GM19372 (cell line): ENCODE measurements at regions not wholly inside any gene's neighbourhood (a gene's known extent, or its start where the extent isn't known, plus 50 kb on each side); places are given as distances from the start of the nearest gene placed in this dataset.
A peak's percentile ranks its signal among the peaks of the same experiment; 100 is the strongest.
"Not testable (repeated sequence)": the region's sequence is repeated elsewhere in the genome, so short reads cannot be mapped to it uniquely, and the experiment has no call there.

Experiments used
- ATAC-seq: cut with Tn5 transposase; IDR thresholded peaks from one replicate; pipeline ENCODE4 v1.9.1; 2021; ENCODE audit warnings: mild to moderate bottlenecking, low read depth, moderate library complexity; ENCODE audit not compliant: unreplicated experiment

DNA sequence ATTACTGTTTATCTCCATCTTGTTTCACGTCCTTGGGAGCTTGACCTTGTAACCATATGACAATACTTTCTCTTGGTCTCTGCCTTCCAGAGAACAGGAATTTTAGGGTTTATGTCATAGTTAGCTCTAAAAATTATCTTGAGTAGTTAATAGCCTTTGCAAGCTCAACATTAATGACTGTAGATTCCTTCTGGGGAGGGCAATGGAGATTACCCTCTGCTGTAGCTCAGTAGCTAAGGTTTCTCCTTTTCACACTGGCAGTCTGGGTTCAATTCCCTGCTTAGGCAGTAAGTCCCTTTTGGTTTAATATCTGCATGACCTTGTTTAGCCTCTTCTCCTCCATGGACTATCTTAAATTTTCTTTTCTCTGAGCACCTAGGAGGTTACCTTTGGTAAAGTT lies 181.7 kb upstream of the GPR101 start:
- no peak for ATAC-seq

DNA sequence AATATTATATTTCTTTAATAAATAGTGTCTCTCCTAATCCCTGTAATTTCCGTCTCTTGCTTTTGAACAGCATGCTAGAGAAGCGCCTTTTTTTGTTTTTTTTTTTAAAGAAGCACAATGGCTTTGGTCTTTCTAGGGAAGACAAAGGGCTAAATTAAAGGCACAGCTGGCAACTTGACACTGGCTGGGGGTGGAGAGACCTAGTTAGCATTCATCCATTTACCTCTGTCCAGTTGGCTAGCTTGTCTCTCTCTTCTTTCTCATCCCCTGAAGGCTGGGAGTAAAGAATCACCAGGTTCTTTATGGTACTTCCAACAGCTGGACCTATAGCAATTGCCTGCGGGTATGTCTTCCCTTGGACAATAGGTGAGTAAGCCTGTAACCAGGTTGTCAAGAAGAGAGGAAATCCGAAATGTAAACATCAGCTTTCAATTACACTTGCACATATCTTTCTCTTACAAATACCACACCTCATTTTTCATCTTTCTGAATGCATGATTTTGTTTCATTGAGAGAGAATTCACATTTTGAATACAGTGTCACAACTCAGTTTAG lies 178.4 kb upstream of the GPR101 start:
- no peak for ATAC-seq

DNA sequence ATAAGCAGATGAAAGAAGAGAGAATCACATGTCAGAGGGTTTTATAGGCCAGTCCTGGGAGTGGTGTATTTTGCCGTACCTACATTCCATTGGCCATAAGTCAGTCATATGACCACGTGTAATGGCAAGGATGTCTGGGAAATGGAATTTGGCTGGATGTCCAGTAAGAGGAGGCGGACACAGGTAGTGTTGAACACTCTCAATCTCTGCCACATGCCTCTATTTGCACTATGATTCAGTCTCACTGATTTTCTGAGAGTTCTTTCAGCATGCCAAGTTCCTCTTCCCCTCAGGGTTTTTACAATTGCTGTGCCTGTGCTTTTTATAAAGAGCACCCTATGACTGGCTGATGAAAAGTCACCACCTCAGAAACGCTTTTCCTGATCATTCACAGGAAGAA lies 164.2 kb upstream of the GPR101 start:
- ATAC-seq = no peak

DNA sequence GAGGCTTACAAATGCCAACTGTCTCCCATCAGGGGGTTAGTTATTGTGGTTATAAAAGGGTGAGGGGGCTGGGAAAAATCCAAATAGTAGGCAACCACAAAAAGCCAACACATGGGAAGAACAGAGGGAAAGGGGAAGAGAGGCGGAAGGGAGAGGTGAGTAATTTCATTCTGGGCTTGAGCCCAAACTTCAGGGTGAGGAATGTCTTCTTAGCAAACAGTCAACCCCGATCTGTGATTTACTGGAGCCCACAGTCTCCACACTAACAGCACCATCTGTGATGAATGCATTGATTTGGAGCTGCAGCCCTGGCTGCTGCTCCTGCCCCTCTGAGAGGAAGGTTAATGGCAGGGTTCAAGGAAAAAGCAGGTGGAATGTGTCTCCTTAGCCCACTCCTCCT lies 162.2 kb upstream of the GPR101 start:
- no peak for ATAC-seq

DNA sequence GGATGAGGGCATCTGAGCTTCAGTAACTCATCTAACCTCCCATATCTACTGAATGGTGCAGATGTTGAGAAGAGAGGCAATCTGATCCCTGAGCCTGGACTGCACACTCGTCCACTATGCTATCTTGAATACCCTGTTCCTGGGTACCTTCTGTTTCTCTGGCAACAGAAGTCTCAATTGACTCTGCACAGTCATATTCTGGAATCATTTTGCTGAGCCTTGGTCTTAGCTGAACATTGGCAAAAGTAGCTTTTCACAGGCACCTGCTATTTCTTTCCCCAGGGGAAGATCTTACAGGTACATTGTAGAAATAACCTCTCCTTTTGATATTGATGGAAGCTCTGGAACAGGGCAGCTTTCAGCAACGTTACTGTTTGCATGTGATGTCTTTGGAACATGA lies 161.5 kb upstream of the GPR101 start:
- ATAC-seq = no peak

DNA sequence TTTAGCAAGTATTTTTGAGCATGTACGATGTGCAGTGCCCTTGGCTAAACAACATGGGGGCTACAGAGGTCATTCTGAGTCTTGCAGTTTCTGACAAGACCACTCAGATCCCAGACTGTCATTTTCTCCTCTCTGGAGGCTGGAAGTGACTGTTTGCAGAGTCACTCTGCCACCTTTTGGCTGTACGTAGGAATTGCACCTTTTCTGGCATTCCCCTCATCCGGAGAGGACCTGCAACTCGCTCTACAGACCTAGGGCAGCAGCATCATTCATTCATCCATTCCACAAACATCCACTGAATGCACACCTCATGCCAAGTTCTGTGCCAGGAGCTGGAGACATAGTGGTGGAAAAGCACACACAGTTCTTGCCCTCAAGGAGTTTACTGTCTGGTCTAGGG lies 160.4 kb upstream of the GPR101 start:
- peak; percentile 59 for ATAC-seq

DNA sequence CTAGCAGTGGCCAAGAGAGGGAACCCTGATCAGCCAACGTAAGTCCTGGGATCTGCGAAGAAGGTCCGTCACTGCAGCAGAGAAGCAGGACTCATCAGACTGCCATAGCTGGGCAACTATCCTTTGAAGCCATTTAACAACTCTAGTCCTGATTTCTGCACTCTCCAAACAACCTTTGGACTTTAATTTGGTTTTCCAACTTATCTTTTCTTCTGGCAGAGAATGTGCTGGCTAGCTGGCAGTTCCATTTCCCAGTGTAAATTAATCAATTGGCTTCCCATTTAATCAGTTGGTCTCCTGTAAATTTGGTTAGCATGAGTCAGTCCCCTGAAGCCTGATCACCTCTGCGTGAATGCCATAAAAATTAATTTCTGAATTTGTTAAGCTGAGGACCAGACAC lies 153.7 kb upstream of the GPR101 start:
- ATAC-seq = no peak

DNA sequence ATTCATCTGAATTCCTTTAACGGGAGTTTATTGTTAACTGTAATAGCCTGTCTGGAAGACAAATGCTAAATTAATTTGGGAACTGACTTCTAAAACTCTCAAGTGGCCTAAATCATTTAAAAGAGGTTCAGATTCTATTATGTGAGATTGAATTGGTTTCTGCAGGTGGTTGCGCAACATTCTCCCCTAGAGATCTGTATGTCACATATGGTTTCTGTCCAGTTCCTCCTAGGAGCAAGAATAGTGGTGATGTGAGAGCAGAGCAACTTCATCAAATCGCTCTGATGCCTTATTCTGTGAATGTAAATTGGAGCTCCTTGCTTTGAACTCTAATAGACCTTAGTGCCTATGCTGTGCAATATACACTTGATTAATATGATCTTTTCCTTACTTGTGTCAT lies 144.6 kb upstream of the GPR101 start:
- ATAC-seq = no peak

DNA sequence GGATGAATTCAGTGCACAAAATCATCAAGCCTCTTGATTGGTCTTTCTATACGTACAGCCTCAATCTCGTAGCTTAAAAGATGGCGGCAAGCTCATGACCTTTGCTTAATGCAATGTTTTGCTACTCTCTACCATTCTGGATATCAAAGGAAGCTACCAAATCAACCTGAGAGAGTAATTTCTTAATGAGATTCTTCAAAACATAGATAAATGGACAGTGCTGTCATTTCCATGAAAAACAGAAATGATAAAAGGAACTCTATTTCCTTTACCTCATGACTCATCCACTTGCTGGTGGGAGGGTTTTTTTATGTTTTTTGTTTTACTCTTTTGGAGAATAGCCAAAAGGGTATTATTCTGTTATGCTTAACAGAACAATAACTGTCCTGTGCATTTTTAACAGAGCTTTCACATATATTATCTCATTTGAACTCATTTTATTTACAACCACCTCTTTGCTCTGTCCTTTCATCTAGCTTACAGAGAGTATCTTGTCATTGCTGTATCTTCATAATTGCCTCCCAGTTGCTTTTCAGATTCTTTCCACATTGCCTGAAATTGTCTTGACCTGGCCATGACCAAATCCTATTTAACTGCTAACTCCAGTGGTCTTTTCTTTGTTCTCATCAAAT lies 138.6 kb upstream of the GPR101 start:
- no peak for ATAC-seq

DNA sequence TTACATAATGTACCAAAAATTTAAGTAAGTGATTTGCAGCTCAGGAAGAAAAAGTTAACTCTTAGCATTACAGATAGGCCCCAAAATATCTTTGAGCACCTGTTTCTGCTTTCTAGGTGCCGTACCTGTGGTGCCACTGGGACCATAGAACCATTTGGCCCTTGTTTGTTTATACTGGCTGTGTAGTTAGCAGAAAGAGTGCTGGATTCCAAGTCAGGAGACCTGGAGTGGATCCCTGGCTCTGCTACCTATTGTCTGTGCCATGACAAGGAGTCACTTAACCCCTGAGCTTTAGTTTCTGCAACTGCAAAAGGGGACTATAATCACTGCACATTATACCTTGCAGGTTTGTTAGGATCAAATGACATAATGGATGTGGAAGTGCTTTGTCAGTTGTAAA lies 137.8 kb upstream of the GPR101 start:
- ATAC-seq = no peak

DNA sequence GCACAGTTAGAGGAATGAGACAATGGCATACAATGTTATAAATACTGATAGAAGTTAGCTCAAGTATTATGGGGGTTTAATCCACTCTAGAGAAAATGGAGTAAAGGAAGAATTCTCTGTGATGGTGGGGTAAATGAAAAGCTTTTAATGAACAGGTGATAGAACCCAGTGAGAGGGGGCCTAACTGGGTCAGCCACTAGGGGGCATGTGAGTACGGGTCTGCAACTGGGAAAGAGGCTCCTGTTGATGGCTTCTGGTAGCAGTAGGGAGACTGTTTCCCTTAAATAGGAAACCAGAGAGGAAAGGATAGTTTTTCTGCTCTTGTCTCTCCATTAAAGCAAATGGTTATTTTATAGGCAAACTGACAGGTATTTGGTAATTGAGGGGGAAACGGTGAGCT lies 132.8 kb upstream of the GPR101 start:
- ATAC-seq = no peak

DNA sequence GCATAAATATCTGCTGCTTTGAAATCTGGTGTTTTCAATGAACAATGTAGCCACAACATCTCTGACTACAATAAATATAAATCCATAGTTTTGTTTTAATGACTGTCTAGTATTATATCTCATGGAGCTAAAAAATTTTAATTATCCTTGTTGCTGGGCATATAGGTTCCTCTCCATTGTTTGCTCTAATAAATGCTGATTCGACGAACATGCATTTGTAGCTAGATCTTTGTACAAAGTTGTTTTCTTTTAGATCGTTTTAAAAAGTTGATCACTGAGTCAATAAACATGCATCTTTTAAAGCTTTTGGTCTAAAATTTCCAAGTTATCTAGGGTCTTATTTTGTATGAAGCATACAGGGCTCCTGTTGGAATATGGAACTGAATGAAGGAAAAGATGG lies 130.5 kb upstream of the GPR101 start:
- ATAC-seq = no peak

DNA sequence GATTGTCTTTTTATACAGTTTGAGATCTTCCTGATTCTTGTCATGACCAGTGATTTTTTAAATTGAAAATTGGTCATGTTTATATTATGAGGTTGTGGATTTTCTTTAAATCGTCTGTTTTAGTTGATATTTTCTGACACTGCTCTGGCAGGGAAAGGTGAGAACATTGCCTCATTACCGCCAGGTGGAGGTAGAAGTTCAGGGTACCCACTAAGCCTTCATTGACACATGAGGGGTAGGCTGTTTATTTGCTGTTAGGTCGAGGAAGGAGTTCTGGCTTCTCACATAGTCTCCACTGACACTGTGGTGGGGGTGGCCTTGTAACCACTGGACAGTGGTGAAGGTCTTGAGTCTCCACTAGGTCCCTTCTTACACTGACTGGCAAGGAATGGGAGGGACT lies 117.6 kb upstream of the GPR101 start:
- no peak for ATAC-seq

DNA sequence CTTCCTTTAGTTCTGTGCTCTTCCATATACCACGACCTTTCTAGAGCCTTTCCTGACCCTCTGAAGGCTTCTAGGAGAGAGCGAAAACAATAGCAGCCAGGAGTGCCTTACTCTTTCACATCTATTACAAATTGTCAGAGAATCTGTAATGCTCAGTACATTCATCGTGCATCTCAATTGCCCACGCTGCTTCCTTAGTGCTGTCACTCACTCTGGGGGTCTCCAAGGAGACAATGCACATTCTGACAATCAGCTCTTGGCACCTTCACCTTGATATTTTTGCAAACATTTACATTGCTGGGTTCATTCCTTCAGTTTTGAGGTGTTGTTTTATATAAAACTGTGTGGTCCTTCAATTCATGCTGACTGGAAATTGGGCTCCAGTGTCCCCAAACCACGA lies 110.1 kb upstream of the GPR101 start:
- ATAC-seq = no peak

DNA sequence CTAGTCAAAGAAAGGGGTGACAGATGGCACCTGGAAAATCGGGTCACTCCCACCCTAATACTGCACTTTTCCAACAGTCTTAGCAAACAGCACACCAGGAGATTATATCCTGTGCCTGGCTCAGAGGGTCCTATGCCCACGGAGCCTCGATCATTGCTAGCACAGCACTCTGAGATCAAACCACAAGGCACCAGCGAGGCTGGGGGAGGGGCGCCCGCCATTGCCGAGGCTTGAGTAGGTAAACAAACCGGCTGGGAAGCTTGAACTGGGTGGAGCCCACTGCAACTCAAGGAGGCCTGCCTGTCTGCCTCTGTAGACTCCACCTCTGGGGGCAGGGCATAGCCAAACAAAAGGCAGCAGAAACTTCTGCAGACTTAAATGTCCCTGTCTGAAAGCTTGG lies 88.9 kb upstream of the GPR101 start:
- ATAC-seq = not testable (repeated sequence)

DNA sequence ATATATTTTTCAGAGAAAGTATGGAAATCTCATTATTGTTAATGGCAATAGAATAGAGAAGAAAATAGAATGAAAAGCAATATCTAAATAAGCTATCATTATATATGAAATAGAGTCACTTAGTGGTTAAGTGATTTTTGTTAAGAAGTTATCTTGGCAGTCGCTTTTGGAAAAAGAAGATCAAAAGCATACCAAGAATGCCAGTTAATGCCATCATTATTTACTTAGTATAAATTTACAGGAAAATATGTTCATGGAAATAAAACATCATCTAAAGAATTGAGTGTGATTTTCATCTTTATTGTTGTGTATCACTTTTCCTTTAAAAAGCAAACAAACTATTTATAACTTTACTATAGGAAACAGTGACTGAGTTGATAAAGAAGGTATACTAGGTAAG lies 85.3 kb upstream of the GPR101 start:
- no peak for ATAC-seq

DNA sequence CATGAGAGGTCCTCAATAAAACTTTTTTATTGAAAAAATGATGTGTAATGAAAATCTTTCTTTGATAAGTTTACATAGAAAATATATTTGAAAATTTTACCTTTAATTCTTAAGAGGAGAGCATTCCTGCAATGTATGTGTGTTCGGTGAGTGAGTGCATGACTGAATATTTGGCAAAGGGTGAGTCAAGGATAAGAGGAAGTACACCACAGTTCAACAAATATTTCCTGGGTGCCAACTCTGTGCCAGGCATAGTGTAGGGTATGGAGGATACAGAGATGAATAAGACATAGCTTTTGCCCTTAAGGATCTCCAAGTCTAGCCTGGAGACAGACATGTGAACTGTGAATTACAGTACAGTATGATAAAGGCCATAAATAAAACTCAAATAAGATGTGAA lies 84.7 kb upstream of the GPR101 start:
- ATAC-seq = no peak

DNA sequence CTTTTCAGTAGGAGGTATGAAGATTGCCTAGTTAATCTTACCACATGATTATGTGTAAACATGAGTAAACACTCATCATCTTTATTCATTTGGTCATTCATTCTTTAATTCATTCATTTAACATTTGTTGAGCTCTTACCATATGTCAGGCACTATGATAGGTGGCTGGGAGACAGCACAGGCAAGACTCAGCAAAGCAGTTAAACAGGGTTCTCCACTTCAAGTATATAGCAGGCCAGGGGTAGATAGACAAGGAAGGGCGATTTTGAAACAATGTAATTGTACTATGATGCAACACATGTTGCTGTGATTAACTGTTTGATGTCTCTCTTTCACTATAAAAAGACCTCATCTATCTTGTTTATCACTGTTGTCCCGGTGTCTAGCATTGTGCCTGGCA lies 84.3 kb upstream of the GPR101 start:
- ATAC-seq = no peak

DNA sequence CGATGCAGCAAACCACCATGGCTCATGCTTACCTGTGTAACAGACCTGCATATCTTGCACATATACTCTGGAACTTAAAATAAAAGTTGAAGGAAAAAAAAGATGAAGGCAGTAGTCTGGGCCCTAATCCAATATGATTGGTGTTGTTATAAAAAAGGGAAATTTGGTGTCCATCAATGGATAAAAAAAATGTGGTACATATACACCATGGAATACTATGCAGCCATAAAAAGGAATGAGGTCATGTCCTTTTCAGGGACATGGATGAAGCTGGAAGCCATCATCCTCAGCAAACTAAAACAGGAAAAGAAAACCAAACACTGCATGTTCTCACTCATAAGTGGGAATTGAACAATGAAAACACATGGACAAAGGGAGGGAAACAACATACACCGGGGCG lies 74.1 kb upstream of the GPR101 start:
- not testable (repeated sequence) for ATAC-seq

DNA sequence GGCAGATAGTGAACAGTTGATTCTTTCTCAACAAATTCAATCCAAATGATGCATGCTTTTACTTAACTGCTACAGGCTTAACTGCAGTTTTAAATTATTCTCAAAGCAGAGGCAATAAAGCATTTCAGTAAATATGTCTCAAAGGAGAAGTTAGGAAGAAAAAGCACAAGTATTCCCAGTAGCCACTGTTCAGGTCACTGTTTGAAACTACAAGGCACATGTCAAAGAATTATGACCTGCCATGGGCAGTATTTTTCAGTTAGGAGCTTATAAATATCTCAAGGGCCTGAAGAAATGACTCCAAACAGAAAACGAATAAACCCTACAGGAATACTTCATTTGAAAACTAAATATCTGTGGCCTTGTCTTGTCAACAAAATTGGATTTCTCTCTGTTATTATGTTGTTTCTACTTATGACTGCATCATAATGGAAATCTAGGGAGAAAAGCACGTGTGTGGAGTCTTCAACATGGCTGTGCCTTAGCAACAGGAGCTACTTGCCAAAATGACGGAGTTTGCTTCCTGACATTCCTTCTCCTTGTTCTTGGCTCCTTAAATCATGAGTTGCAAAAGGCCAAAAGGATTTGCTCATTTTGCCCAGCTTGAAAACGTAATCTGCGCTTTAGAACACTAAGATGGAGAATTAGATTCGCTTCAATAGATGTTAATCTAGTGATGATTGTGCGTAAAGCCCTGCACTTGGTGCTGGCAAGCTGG lies 67.6 kb upstream of the GPR101 start:
- ATAC-seq = no peak
